Renal cortical epithelial cell (primary cell): ENCODE measurements at regions not wholly inside any gene's neighbourhood (a gene's known extent, or its start where the extent isn't known, plus 50 kb on each side); places are given as distances from the start of the nearest gene placed in this dataset.
A peak's percentile ranks its signal among the peaks of the same experiment; 100 is the strongest.

Source experiments
- DNase-seq: peaks from one replicate; pipeline ENCODE4 v3.0.0-alpha.2; 2011; ENCODE audit warnings: low read depth

GRCh38 chr16:51797669-51798259 lies 646.7 kb upstream of the SALL1 start:
- DNase-seq, result no peak

GRCh38 chr16:51779240-51779639 lies 628.2 kb upstream of the SALL1 start:
- no peak for DNase-seq

GRCh38 chr16:51773071-51773890 lies 622.2 kb upstream of the SALL1 start:
- DNase-seq, result no peak

GRCh38 chr16:51766739-51767138 lies 615.7 kb upstream of the SALL1 start:
- DNase-seq, result no peak

GRCh38 chr16:51763072-51763661 lies 612.1 kb upstream of the SALL1 start:
- DNase-seq, result peak; percentile 38

- DNase-seq, result peak; percentile 65
These were observed 611.3 kb upstream of the SALL1 start for GRCh38 chr16:51762081-51762996.

- peak; percentile 44 for DNase-seq
These were observed 609.9 kb upstream of the SALL1 start for GRCh38 chr16:51761001-51761400.

GRCh38 chr16:51759999-51760398 lies 608.9 kb upstream of the SALL1 start:
- no peak for DNase-seq

- no peak for DNase-seq
These were observed 608.3 kb upstream of the SALL1 start for GRCh38 chr16:51759329-51759728.

GRCh38 chr16:51757921-51758479 lies 606.9 kb upstream of the SALL1 start:
- no peak for DNase-seq

GRCh38 chr16:51757505-51757904 lies 606.4 kb upstream of the SALL1 start:
- no peak for DNase-seq

GRCh38 chr16:51757124-51757470 lies 606.0 kb upstream of the SALL1 start:
- no peak for DNase-seq

- DNase-seq, result peak; percentile 53
These were observed 605.5 kb upstream of the SALL1 start for GRCh38 chr16:51756447-51757123.

- no peak for DNase-seq
These were observed 604.7 kb upstream of the SALL1 start for GRCh38 chr16:51755577-51756355.

GRCh38 chr16:51755039-51755501 lies 604.0 kb upstream of the SALL1 start:
- peak; percentile 55 for DNase-seq

- DNase-seq, result no peak
These were observed 602.5 kb upstream of the SALL1 start for GRCh38 chr16:51753467-51754127.

GRCh38 chr16:51752438-51752995 lies 601.4 kb upstream of the SALL1 start:
- DNase-seq, result no peak

- no peak for DNase-seq
These were observed 596.3 kb upstream of the SALL1 start for GRCh38 chr16:51747329-51747728.

GRCh38 chr16:51734220-51734619 lies 583.1 kb upstream of the SALL1 start:
- no peak for DNase-seq
